ENCODE measurements at regions not wholly inside any gene's neighbourhood (a gene's known extent, or its start where the extent isn't known, plus 50 kb on each side); places are given as distances from the start of the nearest gene placed in this dataset.

- no peak for TF ChIP-seq CTCF (conservative IDR thresholded peaks at IDR 0.05; ENCODE audit: low read length)
- TF ChIP-seq EZH2phosphoT487 (IDR thresholded peaks at IDR 0.05; ENCODE audit: borderline replicate concordance, low read depth, low read length) = no peak
Observed at GRCh38 chr12:92413286-92413685, 267.6 kb upstream of the BTG1 start.

All from OCI-LY7 (cell line).